HG03571 (cell line): ENCODE measurements at regions not wholly inside any gene's neighbourhood (a gene's known extent, or its start where the extent isn't known, plus 50 kb on each side); places are given as distances from the start of the nearest gene placed in this dataset.

Experiments
- ATAC-seq: cut with Tn5 transposase; IDR thresholded peaks from one replicate; pipeline ENCODE4 v1.9.1; 2021; ENCODE audit not compliant: unreplicated experiment

- no peak for ATAC-seq
Measured at GRCh38 chr2:129144082-129144791, 825.6 kb upstream of the HS6ST1 start.

- ATAC-seq, result no peak
Measured at GRCh38 chr2:129152514-129152913, 827.0 kb upstream of the RAB6C start.

- ATAC-seq, result no peak
Measured at GRCh38 chr2:129160879-129161278, 818.6 kb upstream of the RAB6C start.

GRCh38 chr2:129164220-129164949, 815.1 kb upstream of the RAB6C start:
- no peak for ATAC-seq

- no peak for ATAC-seq
Measured at GRCh38 chr2:129165006-129165405, 814.5 kb upstream of the RAB6C start.

GRCh38 chr2:129167456-129167855, 812.0 kb upstream of the RAB6C start:
- ATAC-seq, result no peak

GRCh38 chr2:129170570-129170969, 808.9 kb upstream of the RAB6C start:
- ATAC-seq, result no peak

- no peak for ATAC-seq
Measured at GRCh38 chr2:129174143-129174542, 805.3 kb upstream of the RAB6C start.

- ATAC-seq, result no peak
Measured at GRCh38 chr2:129175051-129175450, 804.4 kb upstream of the RAB6C start.

GRCh38 chr2:129176375-129176774, 803.1 kb upstream of the RAB6C start:
- ATAC-seq, result no peak

- no peak for ATAC-seq
Measured at GRCh38 chr2:129178356-129178755, 801.1 kb upstream of the RAB6C start.

- no peak for ATAC-seq
Measured at GRCh38 chr2:129179199-129179598, 800.3 kb upstream of the RAB6C start.

GRCh38 chr2:129180124-129180716, 799.2 kb upstream of the RAB6C start:
- ATAC-seq, result no peak

GRCh38 chr2:129181433-129181832, 798.0 kb upstream of the RAB6C start:
- no peak for ATAC-seq

- no peak for ATAC-seq
Measured at GRCh38 chr2:129181963-129182362, 797.5 kb upstream of the RAB6C start.

GRCh38 chr2:129187343-129187742, 792.1 kb upstream of the RAB6C start:
- ATAC-seq, result no peak

- ATAC-seq, result no peak
Measured at GRCh38 chr2:129188451-129188850, 791.0 kb upstream of the RAB6C start.

- ATAC-seq, result no peak
Measured at GRCh38 chr2:129189617-129190319, 789.7 kb upstream of the RAB6C start.

GRCh38 chr2:129190494-129190893, 789.0 kb upstream of the RAB6C start:
- ATAC-seq, result no peak

GRCh38 chr2:129191530-129191929, 787.9 kb upstream of the RAB6C start:
- ATAC-seq, result no peak

GRCh38 chr2:129192117-129192516, 787.3 kb upstream of the RAB6C start:
- ATAC-seq, result no peak

GRCh38 chr2:129192841-129193253, 786.6 kb upstream of the RAB6C start:
- no peak for ATAC-seq
